Stimulated activated CD4-positive, alpha-beta T cell treated with anti-CD3 and anti-CD28 coated beads, TNF-alpha, amount 100 ng/mL, for 48 hours (primary cell): ENCODE measurements at regions not wholly inside any gene's neighbourhood (a gene's known extent, or its start where the extent isn't known, plus 50 kb on each side); places are given as distances from the start of the nearest gene placed in this dataset.
"Not testable (repeated sequence)": the region's sequence is repeated elsewhere in the genome, so short reads cannot be mapped to it uniquely, and the experiment has no call there.

Source experiments
- DNase-seq, 3 donors: peaks; one replicate each; pipeline ENCODE4 v3.0.0-alpha.2; 2020; ENCODE audit warnings: low read depth in 3 of 3

DNA sequence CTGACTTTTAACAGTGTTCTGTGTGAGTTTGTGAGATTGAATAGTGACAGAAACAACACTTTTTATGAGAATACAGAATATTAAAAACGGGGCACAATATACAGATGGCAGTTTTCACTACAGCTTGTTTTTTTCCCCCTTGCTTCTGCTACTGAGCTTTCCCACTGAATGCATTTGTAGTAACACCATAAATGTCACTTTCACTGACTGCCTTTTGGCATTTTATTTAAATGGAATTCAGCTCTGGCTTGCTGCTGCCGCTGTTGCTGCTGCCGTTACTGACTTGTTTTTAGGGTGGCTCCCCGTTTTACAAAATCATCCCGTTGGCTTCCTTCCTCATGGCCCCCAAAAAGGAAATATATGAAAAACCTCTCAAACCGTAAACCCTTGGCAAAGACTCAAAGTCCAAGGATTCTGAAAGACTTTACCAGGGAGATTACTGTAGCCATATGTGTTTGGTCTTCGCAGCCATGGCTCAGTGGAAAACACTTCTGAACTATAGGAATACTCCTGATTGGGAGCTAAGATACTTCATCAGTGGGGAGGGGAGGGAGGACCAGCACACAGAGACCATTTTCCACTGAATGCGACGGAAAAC is 151.0 kb downstream of the NUF2 start:
- no peak for DNase-seq

GRCh38 chr1:163477276-163477830 is 155.6 kb downstream of the NUF2 start:
- no peak for DNase-seq

- not testable (repeated sequence) for DNase-seq
These were observed 176.9 kb downstream of the NUF2 start for GRCh38 chr1:163498391-163499330.

- DNase-seq = no peak
These were observed 182.7 kb downstream of the NUF2 start for GRCh38 chr1:163504331-163504978.

- no peak for DNase-seq
These were observed 187.4 kb downstream of the NUF2 start for GRCh38 chr1:163509114-163509513.

DNA sequence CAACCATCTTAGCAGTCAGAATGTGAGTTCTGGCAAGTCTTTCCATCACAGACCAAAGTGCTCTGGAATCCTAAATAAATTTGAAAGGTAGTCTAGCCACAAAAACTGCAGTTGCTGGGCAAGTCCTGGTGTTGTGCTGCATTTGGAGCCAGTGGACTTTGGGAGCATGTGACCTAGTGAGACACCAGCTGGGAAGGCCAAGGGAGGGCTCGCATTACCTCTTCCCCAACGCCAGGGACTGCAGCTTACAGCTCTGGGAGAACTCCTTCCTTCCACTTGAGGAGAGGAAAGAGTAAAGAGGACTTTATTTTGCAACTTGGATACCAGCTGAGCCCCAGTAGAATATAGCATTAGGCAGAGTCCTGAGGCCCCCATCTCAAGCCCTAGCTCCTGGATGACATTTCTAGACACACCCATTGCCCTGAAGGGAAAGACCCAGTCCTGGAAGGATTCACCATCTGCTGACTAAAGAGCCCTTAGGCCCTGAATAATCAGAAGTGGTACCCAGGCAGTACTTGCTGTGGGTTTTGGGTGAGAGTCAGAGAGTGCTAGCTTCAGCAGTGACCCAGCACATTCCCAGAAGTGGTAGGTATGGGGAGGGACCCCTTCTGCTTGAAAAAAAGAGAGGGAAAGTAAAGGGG is 190.7 kb downstream of the NUF2 start:
- no peak for DNase-seq

DNA sequence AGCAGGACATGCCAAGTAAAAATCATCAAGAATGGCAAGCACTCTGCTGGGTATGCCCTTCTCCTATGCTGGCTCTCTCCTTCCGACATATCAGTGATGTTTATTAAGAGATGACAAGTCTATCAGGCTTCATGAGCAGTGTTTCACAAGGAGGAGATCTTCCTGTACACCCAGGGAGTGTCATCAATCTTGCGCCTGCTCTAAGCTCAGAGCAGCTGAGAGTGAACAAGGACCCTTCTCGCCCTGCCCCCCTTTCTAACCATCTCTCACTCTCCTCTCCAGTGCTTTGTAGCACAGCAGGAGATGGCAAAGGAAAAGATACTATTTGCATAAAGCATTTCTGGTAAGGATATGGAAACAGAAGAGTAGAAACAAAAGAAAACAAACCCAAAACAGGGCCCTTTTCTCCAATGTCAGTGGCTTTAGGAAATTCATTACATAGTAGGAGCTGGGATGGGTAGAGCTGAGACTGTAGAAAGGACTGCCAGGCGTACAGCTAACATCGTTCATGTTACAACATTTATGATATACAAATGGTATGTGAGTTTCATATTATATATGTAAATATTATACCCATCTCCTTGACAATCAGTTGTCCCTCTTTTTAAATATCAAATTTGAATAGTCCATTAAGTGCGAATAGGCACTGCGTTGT is 201.7 kb downstream of the NUF2 start:
- DNase-seq = no peak

GRCh38 chr1:163528710-163529348 is 207.1 kb downstream of the NUF2 start:
- peak in 1 of 3 donors; percentile 0 for DNase-seq

DNA sequence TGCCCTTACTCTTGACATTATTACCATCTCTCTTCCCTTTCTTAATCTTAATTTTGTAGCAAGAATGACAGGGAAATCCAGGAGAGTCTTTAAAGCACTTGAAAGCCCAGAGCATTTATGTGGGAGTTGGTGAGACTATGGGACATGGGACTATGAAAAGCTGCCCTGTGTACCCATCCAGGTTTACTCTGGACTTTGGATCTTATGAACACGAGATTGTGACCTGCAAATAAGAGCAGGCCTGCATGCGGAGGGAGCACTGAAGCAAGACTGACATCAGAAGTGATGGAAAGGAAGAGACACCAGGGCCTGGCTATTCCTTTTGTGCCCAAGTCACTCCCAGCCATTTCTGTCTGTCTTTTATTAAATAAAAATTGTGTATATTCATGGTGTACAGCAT is 209.6 kb downstream of the NUF2 start:
- DNase-seq = no peak

DNA sequence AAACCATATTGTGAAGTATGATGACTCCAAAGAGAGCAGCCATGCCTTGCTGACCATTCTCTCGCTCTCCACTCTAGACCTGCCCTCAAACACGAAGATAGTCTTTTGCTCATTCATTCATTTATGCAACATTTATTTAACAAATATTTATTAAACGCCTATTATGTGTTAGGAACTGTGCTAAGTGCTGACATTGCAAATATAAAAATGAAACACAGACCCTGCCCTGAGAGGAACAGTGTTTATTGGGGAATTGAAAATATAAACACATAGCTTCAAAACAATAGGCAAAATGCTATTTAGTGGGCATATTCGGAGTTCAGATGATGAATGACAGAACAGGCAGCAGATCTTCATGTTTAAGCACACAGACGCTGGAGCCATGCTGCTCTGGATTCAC is 213.6 kb downstream of the NUF2 start:
- no peak for DNase-seq

GRCh38 chr1:163535807-163536206 is 214.1 kb downstream of the NUF2 start:
- DNase-seq = no peak

- DNase-seq = no peak
These were observed 216.1 kb downstream of the NUF2 start for GRCh38 chr1:163537809-163538208.

- DNase-seq = no peak
These were observed 216.9 kb downstream of the NUF2 start for GRCh38 chr1:163538667-163539066.

DNA sequence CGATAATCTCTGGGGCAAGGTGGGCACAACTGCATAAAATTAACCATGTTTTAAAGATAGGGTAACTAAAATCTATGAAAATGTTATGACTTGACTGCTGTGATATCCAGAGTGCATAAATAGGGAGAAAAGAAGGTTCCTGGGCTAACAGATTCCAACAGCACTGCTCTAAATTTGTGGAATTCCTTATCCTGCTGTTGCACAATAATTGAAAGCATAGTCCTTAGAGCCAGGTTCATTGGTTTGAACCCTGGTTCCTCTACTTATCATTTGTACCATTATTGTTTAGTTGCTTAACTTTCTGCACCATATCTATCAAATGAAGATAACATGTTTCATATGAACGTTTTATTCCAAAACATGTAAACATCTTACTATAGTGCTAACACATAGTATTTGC is 219.0 kb downstream of the NUF2 start:
- DNase-seq = no peak

DNA sequence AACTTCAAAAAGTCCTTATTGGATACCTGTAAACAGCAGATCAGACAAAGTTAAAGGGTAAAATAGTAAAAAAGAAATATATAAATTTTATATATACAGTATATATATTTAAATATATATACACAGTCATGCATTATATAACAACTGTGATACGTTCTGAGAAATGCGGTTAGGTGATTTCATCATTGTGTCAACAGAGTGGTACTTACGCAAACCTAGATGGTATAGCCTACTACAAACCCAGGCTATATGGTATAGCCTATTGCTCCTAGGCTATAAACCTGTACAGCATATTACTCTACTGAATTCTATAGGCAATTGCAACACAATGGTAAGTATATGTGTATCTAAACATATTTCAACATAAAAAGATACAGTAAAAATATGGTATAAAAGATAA is 222.7 kb downstream of the NUF2 start:
- no peak for DNase-seq

GRCh38 chr1:163558162-163558561 is 236.4 kb downstream of the NUF2 start:
- no peak for DNase-seq

GRCh38 chr1:163561580-163562295 is 240.0 kb downstream of the NUF2 start:
- DNase-seq = no peak

GRCh38 chr1:163562355-163562754 is 240.6 kb downstream of the NUF2 start:
- no peak for DNase-seq

- DNase-seq = no peak
These were observed 243.4 kb downstream of the NUF2 start for GRCh38 chr1:163565166-163565565.

DNA sequence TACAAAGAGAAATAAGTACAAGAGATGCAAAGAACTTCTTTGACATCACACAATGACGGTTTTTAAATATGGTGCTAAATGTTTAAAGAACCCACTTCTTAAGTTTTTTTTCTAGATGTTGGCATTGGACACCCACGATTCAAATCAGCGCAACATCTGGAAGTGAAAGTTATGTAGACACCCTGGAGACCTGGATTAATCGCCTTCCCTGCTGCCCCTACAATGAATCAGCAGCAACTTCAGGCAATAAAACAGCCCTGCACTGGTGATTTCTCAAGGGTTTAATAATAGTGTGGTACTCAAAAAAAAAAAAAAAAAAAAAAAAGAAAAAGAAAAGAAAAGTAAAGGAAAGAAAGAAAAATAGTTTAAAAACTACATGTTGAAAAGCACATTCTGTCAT is 248.3 kb downstream of the NUF2 start:
- no peak for DNase-seq
